HL-60 (cell line): ENCODE measurements at regions not wholly inside any gene's neighbourhood (a gene's known extent, or its start where the extent isn't known, plus 50 kb on each side); places are given as distances from the start of the nearest gene placed in this dataset.

Source experiments
- DNase-seq, 2 experiments: peaks; one replicate each; pipeline ENCODE4 v3.0.0-alpha.2; 2010 to 2020; ENCODE audit warnings: low read depth in 1 of 2, low spot score in 1 of 2
- H3K27ac ChIP-seq: fragments of 250-450 bp; sonication (Bioruptor Pico); replicated peaks from 2 replicates; pipeline ENCODE4 v1.5.1; 2020; ENCODE audit warnings: mild to moderate bottlenecking, moderate library complexity
- H3K27me3 ChIP-seq: fragments of 250-450 bp; sonication (Bioruptor Pico); 2 replicates; pipeline ENCODE4 v1.5.1; 2021; ENCODE audit warnings: mild to moderate bottlenecking, moderate library complexity; ENCODE audit not compliant: insufficient read depth, poor library complexity, severe bottlenecking
- H3K4me3 ChIP-seq: replicated peaks from 2 replicates; pipeline ENCODE4 v1.5.1; 2011; ENCODE audit warnings: mild to moderate bottlenecking, control low read depth, low read length; ENCODE audit not compliant: insufficient read depth
- CTCF ChIP-seq: IDR thresholded peaks from one replicate; pipeline ENCODE4 v1.5.1; 2011; ENCODE audit warnings: low read length, control low read depth, inconsistent platforms; ENCODE audit not compliant: insufficient read depth
- GABPA ChIP-seq: IDR thresholded peaks from 2 replicates; pipeline ENCODE4 v1.6.1; 2012; ENCODE audit warnings: low read depth
- POLR2AphosphoS5 ChIP-seq: IDR thresholded peaks from 2 replicates; pipeline ENCODE4 v1.6.1; 2012; ENCODE audit warnings: low read depth
- REST ChIP-seq: IDR thresholded peaks from 2 replicates; pipeline ENCODE4 v1.6.1; 2012; ENCODE audit warnings: low read depth; ENCODE audit not compliant: insufficient replicate concordance
- SPI1 ChIP-seq: IDR thresholded peaks from 2 replicates; pipeline ENCODE4 v1.6.1; 2012; ENCODE audit warnings: low read depth, mild to moderate bottlenecking, borderline replicate concordance

DNA sequence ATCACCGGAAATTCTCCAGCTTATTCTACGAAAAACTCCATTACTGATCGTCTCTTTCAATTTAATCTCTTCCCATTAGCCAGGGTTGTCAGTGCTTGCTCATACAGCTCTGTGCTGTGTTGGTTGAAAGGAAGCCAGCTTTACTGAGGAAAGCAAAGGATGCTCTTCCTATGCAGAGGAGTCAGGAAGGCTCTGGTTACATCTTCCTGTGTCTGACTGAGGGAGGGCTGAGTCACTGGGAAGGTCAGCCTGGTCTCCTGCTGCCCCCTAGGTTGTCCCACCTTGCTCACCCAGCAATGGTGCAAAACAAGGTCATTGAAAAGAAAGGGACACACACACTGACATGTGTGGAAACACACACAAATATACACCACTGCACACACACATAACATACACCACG is 975.6 kb downstream of the DCDC2C start:
- DNase-seq, result no peak
- TF ChIP-seq CTCF, result no peak
- TF ChIP-seq SPI1, result no peak
- TF ChIP-seq GABPA, result no peak
- no peak for TF ChIP-seq POLR2AphosphoS5
- TF ChIP-seq REST, result no peak
- Histone ChIP-seq H3K27me3 (no peaks in the 10 kb centered on the region), H3K4me3 (no peak overlapping the region), H3K27ac (no peak overlapping the region)

GRCh38 chr2:4679391-4679790 is 976.0 kb downstream of the DCDC2C start:
- Histone ChIP-seq H3K27ac (no peak overlapping the region), H3K27me3 (no peaks in the 10 kb centered on the region), H3K4me3 (no peak overlapping the region)
- TF ChIP-seq SPI1 (no peak), GABPA (no peak), POLR2AphosphoS5 (no peak), REST (no peak), CTCF (no peak)
- DNase-seq, result no peak

DNA sequence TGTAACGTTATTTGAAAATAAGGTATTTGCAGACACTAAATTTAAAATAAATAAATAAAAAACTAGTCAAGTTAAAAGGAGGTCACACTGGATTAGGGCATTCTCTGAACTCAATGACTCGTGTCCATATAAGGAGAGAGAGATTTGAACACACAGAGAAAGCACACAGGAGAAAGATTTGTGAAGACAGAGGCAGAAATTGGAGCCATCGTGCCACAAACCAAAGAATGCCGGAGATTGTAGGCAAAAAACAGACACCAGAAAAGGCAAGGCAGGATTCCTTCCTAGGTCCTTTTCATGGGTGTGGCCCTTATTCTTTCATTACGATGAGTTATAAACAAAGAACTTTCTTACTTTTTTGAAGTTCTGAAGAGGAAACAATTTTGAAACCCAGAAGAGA is 981.5 kb downstream of the DCDC2C start:
- H3K27ac ChIP-seq, result no peak overlapping the region
- DNase-seq, result no peak

More for the DNA sequence above, 981.5 kb downstream of the DCDC2C start:
- TF ChIP-seq SPI1 (no peak), REST (no peak), POLR2AphosphoS5 (no peak), GABPA (no peak), CTCF (no peak)
- H3K27me3 ChIP-seq, result no peaks in the 10 kb centered on the region
- H3K4me3 ChIP-seq, result no peak overlapping the region
